Right lung (tissue), 2 donors: ENCODE measurements at regions not wholly inside any gene's neighbourhood (a gene's known extent, or its start where the extent isn't known, plus 50 kb on each side); places are given as distances from the start of the nearest gene placed in this dataset.

ENCODE experiments used
- DNase-seq, 2 donors: peaks; one replicate each; pipeline ENCODE4 v3.0.0-alpha.2; 2013

- DNase-seq: no peak
Observed at GRCh38 chr22:49035818-49036457, 791.7 kb downstream of the BRD1 start.

- no peak for DNase-seq
Observed at GRCh38 chr22:49034836-49035817, 792.5 kb downstream of the BRD1 start.

GRCh38 chr22:49033616-49034015, 794.1 kb downstream of the BRD1 start:
- DNase-seq: no peak

DNA sequence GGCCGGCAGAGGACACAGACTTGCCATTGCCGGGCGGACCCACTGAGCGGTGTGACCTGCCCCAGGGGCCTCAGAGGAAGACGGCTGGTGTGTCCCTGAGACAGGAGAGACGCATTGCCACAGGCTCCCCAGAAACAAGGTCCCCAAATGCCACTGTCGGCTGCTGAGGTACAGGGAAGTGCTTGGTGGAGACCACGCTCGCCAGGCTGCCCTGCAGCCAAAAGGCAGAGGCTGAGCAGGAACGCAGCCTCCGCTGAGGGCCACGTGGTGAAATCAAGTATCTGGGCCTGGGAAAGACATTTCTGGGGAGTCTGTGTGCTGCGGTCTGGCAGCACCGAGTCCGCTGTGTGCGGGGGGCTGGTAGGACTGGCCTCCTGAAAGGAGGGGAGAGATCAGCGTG, 794.9 kb downstream of the BRD1 start:
- no peak for DNase-seq

DNA sequence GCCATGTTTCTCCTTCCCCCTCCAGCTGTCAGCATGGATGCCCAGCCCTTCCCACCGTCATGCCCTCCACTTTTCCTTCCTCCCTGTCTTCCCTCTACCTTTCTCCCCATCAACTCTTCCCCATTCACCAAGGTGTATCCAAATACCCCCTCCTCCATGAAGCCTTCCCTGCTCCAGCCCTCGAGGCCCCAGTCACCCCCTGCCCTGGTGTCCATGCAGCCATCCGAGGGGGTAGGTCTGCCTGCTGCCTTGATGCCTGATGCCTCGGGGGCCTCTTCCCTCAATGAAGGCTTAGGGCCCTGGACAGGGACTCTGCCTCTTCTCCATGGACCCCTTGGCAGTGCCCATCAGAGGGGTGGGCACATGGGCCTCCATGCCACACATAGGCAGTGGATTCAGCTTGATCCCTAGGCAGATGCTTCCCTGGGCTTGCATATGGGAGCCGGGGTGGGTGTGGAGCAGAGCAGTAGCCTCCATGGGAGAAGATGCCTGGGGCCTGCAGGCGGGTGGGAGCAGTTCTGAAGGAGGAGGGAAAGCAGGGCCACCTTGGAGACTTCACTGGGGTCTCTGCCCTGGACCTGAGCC, 795.8 kb downstream of the BRD1 start:
- DNase-seq: no peak

- no peak for DNase-seq
Observed at GRCh38 chr22:49028111-49028510, 799.6 kb downstream of the BRD1 start.

DNA sequence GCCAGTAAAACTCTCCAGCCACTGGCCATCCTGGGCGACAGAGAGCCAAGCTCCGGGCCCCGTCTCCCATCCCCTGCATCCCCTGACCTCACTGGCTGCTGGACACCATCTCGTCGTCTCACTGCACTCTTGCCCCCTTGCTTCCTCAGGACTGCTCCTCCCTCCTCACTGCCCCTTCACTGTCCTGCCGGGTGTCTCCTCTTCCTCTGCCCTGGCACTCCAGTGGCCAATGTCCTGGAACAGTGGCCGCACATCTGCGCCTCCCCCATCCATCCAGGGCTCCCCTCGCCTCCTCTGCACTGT, 800.4 kb downstream of the BRD1 start:
- DNase-seq: no peak

DNA sequence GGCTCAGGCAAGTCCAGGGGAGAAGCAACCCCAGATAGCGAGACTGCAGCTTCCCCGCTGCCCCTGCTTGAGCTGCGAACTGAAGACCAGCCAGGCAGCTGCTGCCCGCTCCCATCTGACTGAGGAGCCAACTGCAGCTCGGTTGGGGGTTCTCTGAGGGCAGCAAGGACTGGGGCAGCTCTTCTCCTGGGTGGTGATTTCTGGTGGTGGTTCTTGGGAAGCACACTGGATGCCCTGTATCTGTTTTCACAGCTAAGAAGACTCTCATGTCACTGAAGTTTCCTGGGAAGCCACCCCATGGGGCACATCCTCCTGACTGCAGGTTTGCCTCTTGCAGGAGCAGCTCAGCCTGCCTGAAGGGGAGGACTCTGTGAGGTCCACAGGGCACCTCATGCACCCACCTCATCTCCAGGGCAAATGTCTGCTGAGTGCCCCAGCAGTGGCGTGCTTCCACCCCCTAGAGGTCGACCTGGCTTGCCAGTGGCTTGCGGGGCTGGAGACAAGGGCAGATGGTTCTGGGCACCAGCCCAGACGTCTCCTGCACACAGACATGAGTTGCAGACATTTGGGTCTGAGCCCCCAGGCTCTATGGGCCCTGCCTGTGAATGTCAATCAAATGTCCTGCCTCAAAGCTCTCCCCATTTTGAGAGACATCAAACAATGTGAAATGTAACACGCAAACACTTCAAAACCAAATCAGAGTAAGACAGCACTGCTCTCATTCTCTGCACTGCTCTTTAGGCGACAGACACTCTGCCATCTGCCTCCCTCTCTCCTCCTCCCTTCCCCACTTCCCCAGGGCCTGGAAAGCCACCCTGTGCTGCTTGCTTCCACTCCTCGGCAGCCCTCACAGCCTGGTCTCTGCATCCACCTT, 800.9 kb downstream of the BRD1 start:
- DNase-seq: no peak

GRCh38 chr22:49025791-49026493, 801.7 kb downstream of the BRD1 start:
- DNase-seq: no peak

- DNase-seq: no peak
Observed at GRCh38 chr22:49024775-49025440, 802.8 kb downstream of the BRD1 start.

GRCh38 chr22:49023879-49024774, 803.5 kb downstream of the BRD1 start:
- no peak for DNase-seq

DNA sequence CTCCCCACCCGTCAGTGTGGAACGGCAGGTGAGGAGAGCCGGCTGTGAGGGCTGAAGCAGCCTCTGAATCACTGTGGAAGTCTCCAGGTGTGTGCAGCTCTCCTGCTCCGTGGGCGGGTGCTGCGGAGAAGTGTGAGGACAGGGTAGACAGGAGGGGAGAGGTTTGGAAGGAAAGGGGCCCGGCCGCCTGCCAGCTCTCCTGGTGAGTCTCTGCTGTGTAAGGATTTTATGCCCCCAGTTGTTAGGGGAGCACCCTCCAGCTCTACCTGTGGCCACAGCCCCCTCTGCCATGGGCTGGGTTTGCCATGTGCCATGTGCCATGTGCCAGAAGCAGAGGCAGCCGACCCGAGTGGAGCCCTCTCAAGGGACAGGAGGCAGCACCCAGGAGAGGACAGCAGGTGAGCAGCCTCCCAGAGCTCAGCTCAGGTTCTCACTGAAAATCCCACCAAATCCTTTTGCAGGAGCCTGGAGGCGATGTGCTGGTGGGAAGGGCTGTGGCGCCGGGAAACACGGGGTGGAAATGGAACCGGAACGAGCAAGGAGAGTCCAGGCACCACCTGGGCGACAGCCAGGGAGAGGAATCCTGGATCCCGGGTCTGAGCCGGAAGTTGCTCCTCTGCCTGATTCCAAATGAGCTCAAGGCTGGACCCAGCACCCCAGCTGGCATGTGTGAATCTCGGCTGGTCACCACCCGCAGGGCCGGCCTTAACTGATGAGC, 804.4 kb downstream of the BRD1 start:
- no peak for DNase-seq

GRCh38 chr22:49022816-49023160, 804.9 kb downstream of the BRD1 start:
- DNase-seq: no peak

- no peak for DNase-seq
Observed at GRCh38 chr22:49021926-49022815, 805.5 kb downstream of the BRD1 start.

GRCh38 chr22:49021131-49021925, 806.3 kb downstream of the BRD1 start:
- no peak for DNase-seq

DNA sequence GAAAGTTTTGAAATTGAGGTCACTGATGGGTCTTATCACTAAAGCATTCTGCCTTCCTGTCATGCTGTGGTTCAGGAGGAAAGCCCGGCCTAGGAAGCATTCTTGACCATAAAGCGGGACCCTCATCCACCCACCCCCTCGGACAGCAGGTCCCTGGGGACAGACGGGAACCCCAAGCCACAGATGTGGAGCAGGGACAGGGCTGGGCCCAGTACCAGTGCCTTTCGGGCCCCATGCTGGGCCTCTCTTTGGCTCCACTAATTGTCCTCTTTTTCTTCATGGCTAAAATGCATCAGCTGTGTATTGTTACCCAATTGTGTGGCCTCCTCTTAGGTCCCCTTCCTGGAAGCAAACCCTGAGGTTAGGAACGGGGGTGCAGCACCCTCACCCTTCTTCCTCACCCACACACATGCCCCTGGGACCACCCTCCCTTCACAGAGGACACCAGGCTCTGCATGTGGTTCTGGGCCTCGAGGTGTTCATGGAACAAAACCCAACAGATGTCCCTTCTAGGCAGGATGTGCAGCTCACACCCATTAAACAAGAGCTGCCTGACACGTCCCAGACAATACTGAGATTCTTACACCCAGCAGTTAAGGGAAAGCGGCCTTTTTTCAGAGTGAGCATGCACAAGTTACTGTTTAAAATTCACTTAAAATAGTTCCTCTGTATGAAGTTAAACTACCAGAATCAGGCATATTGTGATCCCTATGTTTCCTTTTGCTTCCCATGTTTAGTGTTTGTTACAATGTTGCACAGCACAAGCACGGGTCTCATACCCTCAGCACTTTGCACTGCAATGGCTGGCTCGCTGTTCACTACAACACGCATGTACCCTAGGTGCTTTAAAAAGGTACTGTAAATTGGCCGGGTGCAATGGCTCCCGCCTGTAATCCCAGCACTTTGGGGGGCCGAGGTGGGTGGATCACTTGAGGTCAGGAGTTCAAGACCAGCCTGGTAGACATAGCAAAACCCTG, 807.6 kb downstream of the BRD1 start:
- no peak for DNase-seq
